Ovary (tissue), 7 donors: ENCODE measurements at regions not wholly inside any gene's neighbourhood (a gene's known extent, or its start where the extent isn't known, plus 50 kb on each side); places are given as distances from the start of the nearest gene placed in this dataset.

ENCODE experiments used
- DNase-seq, 5 donors: peaks; one replicate each; pipeline ENCODE4 v3.0.0-alpha.2; 2019 to 2020
- H3K27ac ChIP-seq, 2 donors: fragments of 200-600 bp; one replicate each; pipeline versions ENCODE4 v1.5.1 to v1.8.0; 2019 to 2022
- H3K27me3 ChIP-seq: fragments of 200-600 bp; one replicate; pipeline ENCODE4 v1.8.0; 2022
- H3K36me3 ChIP-seq: fragments of 200-600 bp; sonication (generic); one replicate; pipeline ENCODE4 v1.5.1; 2019
- H3K4me1 ChIP-seq: one replicate; pipeline ENCODE4 v1.8.1; 2013; ENCODE audit warnings: mild to moderate bottlenecking, moderate library complexity; ENCODE audit not compliant: insufficient read depth
- H3K4me3 ChIP-seq: fragments of 200-600 bp; sonication (generic); one replicate; pipeline ENCODE4 v1.5.1; 2017
- H3K9me3 ChIP-seq, 2 donors: fragments of 200-600 bp in 1 of 2; sonication (generic) in 1 of 2; one replicate each; pipeline versions ENCODE4 v1.5.1 to v1.8.1; 2013 to 2019; ENCODE audit warnings: mild to moderate bottlenecking in 1 of 2, moderate library complexity in 1 of 2
- EP300 ChIP-seq: sonication (generic); formaldehyde crosslinking; IDR thresholded peaks from one replicate; pipeline ENCODE4 v1.6.1; 2017; ENCODE audit warnings: antibody characterized with exemption
- POLR2A ChIP-seq: fragments of 450-650 bp; IDR thresholded peaks from one replicate; pipeline ENCODE4 v1.6.1; 2017; ENCODE audit warnings: antibody characterized with exemption, mild to moderate bottlenecking, moderate library complexity
- whole genome bisulfite sequencing, 3 donors: extraction: QIAGEN DNeasy Blood & Tissue Kit in 1 of 3; methylation state at CpG; one replicate each; pipeline versions ENCODE4 v1.1.5 to v1.1.7; 2013 to 2017; 5-methylcytosine and 5-hydroxymethylcytosine counted together
- intact Hi-C, 4 donors: fragments of 100-400 bp; cut with DNase I; formaldehyde crosslinking; loops; one replicate each; pipeline versions ENCODE4 v1.11.0 to v1.15.1; 2022 to 2023
- TF ChIP-seq, protein P1 (sequence below), 3 donors: fragments of 450-650 bp in 2 of 3; fragments of 200-600 bp in 1 of 3; IDR thresholded peaks; one replicate each; pipeline versions ENCODE4 v1.5.1 to v1.8.0; 2016 to 2022; ENCODE audit warnings: antibody characterized with exemption in 3 of 3, mild to moderate bottlenecking in 1 of 3
- donor health status: DM: no; HTN: no; CAD: no; lungs with moderate emphysema.
- donor health status: DM: no; HTN: no; CAD: no.
- donor health status: Bipolar disorder and iron deficiency.
- donor health status: DM: no; HTN: no; CAD: no.
- donor health status: DM: yes; HTN: yes; CAD: no.

- Histone ChIP-seq H3K27ac (no peak overlapping the region), H3K9me3 (no peaks in the 10 kb centered on the region), H3K4me3 (no peak overlapping the region), H3K27me3 (no peaks in the 10 kb centered on the region), H3K36me3 (no peaks in the 10 kb centered on the region), H3K4me1 (no peaks in the 10 kb centered on the region)
- TF ChIP-seq POLR2A (no peak), EP300 (no peak)
- TF ChIP-seq, protein P1, sequence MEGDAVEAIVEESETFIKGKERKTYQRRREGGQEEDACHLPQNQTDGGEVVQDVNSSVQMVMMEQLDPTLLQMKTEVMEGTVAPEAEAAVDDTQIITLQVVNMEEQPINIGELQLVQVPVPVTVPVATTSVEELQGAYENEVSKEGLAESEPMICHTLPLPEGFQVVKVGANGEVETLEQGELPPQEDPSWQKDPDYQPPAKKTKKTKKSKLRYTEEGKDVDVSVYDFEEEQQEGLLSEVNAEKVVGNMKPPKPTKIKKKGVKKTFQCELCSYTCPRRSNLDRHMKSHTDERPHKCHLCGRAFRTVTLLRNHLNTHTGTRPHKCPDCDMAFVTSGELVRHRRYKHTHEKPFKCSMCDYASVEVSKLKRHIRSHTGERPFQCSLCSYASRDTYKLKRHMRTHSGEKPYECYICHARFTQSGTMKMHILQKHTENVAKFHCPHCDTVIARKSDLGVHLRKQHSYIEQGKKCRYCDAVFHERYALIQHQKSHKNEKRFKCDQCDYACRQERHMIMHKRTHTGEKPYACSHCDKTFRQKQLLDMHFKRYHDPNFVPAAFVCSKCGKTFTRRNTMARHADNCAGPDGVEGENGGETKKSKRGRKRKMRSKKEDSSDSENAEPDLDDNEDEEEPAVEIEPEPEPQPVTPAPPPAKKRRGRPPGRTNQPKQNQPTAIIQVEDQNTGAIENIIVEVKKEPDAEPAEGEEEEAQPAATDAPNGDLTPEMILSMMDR (IDR thresholded peaks at IDR 0.05), result no peak
- DNase-seq, result no peak
- intact Hi-C loops, result no loop called here
Measured at GRCh38 chr3:26196781-26197180, 406.9 kb downstream of the OXSM start.

DNA sequence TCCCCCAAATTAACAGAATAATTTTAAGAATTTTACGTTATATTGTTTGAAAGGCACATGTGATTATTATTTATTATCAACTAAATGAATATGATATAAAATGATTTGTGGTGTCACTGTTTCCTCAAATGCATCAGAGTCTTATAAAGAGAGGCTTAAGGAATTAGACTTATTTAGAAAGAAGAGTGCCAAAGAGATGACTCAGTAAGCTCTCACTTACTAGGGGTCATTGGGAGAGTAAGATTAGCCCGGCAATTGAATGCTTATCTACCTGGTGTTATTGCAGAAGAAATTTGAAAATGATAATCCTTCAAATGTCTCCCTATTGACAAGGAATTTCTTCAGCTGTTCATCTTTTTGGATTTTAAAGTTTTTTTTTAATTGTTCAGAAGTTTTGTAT is 408.7 kb downstream of the OXSM start:
- no peak for DNase-seq
- H3K9me3 ChIP-seq, result no peaks in the 10 kb centered on the region
- no peaks in the 10 kb centered on the region for H3K4me1 ChIP-seq
- WGBS, 3 donors, result 46 to 56% (median 46%) methylated on average over 2 of the region's 2 CpGs
- H3K27me3 ChIP-seq, result no peaks in the 10 kb centered on the region
- no peak overlapping the region for H3K4me3 ChIP-seq
- TF ChIP-seq POLR2A (no peak), EP300 (no peak)
- TF ChIP-seq, protein P1 (IDR thresholded peaks at IDR 0.05), result no peak
- intact Hi-C loops, result no loop called here
- no peak overlapping the region for H3K27ac ChIP-seq
- H3K36me3 ChIP-seq, result no peaks in the 10 kb centered on the region

GRCh38 chr3:26202169-26202568 is 412.3 kb downstream of the OXSM start:
- Histone ChIP-seq H3K4me3 (no peak overlapping the region), H3K4me1 (no peaks in the 10 kb centered on the region), H3K27me3 (no peaks in the 10 kb centered on the region), H3K9me3 (no peaks in the 10 kb centered on the region), H3K36me3 (no peaks in the 10 kb centered on the region), H3K27ac (no peak overlapping the region)
- WGBS, 3 donors, result 77 to 87% (median 85%) methylated on average over 3 of the region's 3 CpGs
- intact Hi-C loops, result no loop called here
- no peak for DNase-seq
- TF ChIP-seq, protein P1 (IDR thresholded peaks at IDR 0.05), result no peak
- TF ChIP-seq EP300 (no peak), POLR2A (no peak)

DNA sequence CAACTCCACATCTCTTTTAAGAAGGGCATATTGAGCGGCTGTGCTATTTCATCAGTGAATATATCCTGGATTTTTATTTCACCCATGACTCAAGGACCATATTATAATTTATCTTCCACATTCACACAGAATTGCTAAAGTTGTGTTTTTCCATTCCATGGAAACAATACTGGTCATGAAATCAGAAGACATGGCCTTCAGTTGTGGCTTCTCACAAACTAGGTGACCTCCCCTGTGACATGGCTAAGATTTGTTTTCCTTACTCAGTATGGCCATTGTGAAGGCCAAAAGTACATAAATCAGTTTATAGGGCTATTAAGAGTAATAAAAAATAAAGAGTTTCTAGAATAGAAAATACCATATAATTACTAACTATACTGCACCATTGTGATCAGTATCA is 415.6 kb downstream of the OXSM start:
- no peaks in the 10 kb centered on the region for H3K4me1 ChIP-seq
- no peaks in the 10 kb centered on the region for H3K9me3 ChIP-seq
- 93 to 98% (median 95%) methylated on average over 1 of the region's 1 CpG for WGBS, 3 donors
- intact Hi-C loops, result no loop called here
- H3K36me3 ChIP-seq, result no peaks in the 10 kb centered on the region
- no peak overlapping the region for H3K27ac ChIP-seq
- TF ChIP-seq EP300, result no peak
- TF ChIP-seq, protein P1 (IDR thresholded peaks at IDR 0.05), result no peak
- TF ChIP-seq POLR2A, result no peak
- no peak for DNase-seq
- H3K4me3 ChIP-seq, result no peak overlapping the region
- no peaks in the 10 kb centered on the region for H3K27me3 ChIP-seq

- Histone ChIP-seq H3K4me1 (no peaks in the 10 kb centered on the region), H3K27me3 (no peaks in the 10 kb centered on the region), H3K27ac (no peak overlapping the region), H3K9me3 (no peaks in the 10 kb centered on the region), H3K4me3 (no peak overlapping the region), H3K36me3 (no peaks in the 10 kb centered on the region)
- no peak for DNase-seq
- WGBS, 3 donors, result 79 to 85% (median 84%) methylated on average over 4 of the region's 4 CpGs
- intact Hi-C loops, result no loop called here
- no peak for TF ChIP-seq EP300
- TF ChIP-seq, protein P1 (IDR thresholded peaks at IDR 0.05), result no peak
Measured at GRCh38 chr3:26208201-26208600, 414.4 kb upstream of the LRRC3B start.
